GM10266 (cell line): ENCODE measurements at regions not wholly inside any gene's neighbourhood (a gene's known extent, or its start where the extent isn't known, plus 50 kb on each side); places are given as distances from the start of the nearest gene placed in this dataset.
"Not testable (repeated sequence)": the region's sequence is repeated elsewhere in the genome, so short reads cannot be mapped to it uniquely, and the experiment has no call there.

Experiments
- DNase-seq: peaks from one replicate; pipeline ENCODE4 v3.0.0; 2012; ENCODE audit errors: extremely low spot score
- TF ChIP-seq, protein P1 (sequence below): IDR thresholded peaks from 2 replicates; pipeline ENCODE4 v1.5.1; 2012; ENCODE audit warnings: mild to moderate bottlenecking, low read depth; ENCODE audit not compliant: control insufficient read depth, insufficient read depth; ENCODE audit errors: missing control alignments

DNA sequence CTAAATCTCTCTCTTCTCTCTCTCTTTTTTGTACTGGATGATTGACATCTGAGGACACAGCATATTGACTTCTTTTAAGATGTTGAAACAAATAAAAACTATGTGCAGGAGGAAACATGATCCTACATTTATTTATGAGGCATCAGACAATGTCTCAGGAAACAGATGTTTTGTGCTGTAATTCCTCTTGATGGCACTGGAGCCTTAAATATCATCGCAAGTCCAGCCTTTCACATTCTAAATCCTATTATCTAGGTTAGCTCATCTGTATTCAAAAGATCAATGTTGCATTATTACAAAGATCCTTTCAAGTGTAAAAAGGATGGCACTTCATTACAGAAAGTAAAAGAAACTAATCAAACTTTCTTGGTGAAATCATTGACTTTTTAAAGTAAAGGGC lies 63.9 kb downstream of the MAT2B start:
- TF ChIP-seq, protein P1, sequence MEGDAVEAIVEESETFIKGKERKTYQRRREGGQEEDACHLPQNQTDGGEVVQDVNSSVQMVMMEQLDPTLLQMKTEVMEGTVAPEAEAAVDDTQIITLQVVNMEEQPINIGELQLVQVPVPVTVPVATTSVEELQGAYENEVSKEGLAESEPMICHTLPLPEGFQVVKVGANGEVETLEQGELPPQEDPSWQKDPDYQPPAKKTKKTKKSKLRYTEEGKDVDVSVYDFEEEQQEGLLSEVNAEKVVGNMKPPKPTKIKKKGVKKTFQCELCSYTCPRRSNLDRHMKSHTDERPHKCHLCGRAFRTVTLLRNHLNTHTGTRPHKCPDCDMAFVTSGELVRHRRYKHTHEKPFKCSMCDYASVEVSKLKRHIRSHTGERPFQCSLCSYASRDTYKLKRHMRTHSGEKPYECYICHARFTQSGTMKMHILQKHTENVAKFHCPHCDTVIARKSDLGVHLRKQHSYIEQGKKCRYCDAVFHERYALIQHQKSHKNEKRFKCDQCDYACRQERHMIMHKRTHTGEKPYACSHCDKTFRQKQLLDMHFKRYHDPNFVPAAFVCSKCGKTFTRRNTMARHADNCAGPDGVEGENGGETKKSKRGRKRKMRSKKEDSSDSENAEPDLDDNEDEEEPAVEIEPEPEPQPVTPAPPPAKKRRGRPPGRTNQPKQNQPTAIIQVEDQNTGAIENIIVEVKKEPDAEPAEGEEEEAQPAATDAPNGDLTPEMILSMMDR, result peak; percentile 15
- no peak for DNase-seq

DNA sequence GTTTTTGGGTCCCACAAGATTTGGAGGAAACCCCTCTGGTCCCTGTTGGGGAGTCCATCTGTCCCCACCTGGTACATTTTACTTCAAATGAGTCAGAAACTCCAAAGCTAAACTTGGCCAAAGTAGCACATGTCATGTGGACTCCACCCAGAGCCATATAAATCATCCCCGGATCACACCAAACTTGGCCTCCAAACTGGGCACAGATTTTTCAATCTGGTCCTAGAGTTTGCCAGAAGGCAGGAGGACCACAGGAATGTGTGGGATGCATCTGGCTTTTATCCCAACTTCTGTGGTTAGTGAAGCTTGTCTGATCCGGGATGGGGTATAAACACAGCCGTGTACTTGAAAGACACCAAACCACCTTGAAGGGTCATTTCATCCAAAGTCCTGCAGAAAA lies 66.3 kb downstream of the MAT2B start:
- no peak for DNase-seq
- TF ChIP-seq, protein P1, result no peak

DNA sequence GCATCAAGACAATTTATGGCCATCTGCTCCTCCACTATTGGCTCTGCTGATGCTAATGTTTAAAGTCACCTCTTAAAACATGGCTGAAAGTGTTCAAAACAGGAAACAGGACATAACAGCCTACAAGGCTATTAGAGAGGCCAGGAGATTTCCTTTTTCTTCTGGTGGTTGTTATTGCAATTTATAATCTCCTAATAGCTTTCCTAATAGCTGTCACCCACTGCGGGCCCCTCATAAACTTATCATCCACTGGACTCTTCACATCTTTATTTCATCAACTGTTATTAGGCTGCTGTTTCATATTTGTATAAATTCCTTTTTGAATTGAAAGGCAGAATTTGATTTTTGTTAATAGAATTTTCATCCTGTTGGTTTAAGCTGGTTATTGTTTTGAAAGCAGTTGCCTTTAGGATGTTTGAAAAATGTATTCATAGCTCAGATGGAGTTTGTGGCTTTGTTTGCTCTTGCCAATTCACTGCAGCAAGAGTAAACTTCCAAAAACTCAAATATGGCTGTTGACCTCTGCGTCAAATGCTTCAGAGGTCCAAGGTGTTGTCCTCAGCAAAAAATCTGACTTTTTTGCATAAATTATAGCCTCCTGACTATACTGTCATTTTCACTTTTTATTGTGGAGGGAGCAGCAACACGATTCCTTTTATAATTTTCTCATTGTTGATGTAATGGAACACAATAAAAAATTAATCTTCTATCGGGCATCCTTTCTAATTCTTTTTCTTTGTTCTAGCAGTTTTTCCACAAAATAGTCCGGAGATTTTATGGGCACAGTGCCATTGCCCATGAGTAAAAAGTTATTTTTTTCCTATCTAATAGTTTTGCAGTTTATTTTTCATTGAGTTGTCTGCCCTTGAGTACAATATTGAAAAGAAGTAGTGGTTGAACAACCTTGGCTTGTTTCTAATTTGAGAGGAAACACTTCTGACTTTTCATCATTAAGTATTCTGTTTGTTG lies 69.3 kb downstream of the MAT2B start:
- TF ChIP-seq, protein P1, result no peak
- DNase-seq, result no peak

DNA sequence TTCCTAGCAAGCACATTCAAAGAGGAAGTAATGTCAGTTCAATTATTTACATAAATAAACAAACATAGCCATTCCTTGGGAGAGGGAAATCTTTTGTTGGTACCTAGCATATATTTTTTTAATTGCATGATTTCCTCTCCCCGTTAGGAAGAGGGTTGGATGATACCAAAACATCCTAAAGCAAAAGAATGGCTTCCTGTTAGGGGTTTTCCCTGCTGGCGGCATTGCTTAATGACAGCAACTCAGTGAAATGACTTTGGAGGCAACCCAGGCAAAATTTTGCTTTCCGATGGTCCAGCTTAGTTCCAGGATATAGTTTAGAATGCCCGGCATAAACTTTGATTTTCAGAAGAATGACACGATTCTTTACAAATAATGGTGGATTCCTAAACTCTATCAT lies 73.2 kb downstream of the MAT2B start:
- TF ChIP-seq, protein P1, result no peak
- DNase-seq, result no peak

DNA sequence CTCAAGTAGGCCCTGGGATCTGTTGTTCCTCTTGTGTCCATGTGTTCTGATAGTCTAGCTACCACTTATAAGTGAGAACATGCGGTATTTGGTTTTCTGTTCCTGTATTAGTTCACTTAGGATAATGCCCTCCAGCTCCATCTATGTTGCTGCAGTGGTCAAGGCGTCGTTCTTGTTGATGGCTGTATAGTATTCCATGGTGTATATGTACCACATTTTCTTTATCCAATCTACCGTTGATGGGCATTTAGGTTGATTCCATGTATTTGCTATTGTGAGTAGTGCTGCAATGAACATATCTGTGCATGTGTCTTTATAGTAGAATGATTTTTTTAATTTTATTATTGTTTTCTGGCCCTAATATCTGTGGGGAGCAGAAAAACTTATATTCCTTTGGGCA lies 74.3 kb downstream of the MAT2B start:
- no peak for DNase-seq
- TF ChIP-seq, protein P1, result no peak

DNA sequence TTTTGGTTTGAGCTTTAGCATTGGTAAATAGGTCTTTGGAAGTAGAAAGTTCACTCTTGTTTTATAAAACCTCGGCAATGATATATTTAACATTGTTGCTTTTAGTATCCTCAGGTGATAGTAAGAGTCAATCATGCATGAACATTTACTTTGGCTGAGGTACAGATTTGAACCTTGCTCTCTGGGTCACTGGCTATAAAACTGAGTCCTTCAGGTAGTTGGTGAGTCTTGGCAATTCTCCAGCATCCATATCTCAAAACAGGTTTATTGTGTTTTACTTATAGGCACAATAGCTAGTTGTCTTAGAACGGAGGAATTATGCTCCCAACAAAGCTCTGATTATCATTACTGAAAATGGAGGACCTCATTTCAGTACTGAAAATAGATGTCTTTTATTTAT lies 75.1 kb downstream of the MAT2B start:
- DNase-seq, result no peak
- TF ChIP-seq, protein P1, result no peak

DNA sequence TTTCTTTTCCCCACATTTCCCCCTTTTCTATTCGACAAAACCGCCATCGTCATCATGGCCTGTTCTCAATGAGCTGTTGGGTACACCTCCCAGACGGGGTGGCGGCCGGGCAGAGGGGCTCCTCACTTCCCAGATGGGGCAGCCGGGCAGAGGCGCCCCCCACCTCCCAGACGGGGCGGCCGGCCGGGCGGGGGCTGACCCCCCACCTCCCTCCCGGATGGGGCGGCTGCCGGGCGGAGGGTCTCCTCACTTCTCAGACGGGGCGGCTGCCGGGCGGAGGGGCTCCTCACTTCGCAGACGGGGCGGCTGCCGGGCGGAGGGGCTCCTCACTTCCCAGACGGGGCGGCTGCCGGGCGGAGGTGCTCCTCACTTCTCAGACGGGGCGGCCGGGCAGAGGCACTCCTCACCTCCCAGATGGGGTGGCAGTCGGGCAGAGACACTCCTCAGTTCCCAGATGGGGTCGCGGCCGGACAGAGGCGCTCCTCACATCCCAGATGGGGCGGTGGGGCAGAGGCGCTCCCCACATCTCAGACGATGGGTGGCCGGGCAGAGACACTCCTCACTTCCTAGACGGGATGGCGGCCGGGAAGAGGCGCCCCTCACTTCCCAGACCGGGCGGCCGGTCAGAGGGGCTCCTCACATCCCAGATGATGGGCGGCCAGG lies 78.2 kb downstream of the MAT2B start:
- not testable (repeated sequence) for DNase-seq
